ENCODE measurements at regions not wholly inside any gene's neighbourhood (a gene's known extent, or its start where the extent isn't known, plus 50 kb on each side); places are given as distances from the start of the nearest gene placed in this dataset.

DNA sequence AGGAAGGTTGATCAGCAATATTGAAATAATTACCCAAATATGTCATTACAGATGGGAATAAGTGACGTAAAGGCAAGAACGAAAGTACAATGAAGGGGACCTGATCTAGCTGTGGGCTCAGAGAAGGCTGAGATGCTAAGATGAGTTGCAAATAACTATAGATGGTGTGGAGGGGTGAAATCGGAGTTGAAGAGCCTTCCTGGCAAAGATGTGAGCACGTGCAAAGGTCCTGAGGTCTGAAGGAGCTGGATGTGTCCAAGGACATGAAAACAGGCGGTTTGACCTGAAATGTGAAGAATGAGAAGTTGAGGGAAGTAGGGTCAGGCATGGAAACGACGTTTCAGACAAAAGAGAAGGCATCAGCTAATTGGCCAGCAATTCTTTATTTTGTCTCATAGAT, 61.6 kb upstream of the SLC45A1 start:
- DNase-seq: no peak
- ChIA-PET POLR2A (ENCODE audit: unreplicated experiment) (interaction anchor here (0.6 kb wide), 1 partner anchor 45 kb away, joined by 22 read pairs; no protein-coding TSS in a partner anchor), CTCF (no interaction called here)
- Histone ChIP-seq H3K4me2 (no peak overlapping the region), H2AFZ (no peak overlapping the region), H3K27me3 (ENCODE audit: insufficient read depth, low read depth) (no peaks in the 10 kb centered on the region), H3K36me3 (ENCODE audit: low read depth) (no peaks in the 10 kb centered on the region), H3K79me2 (ENCODE audit: low read depth) (no peaks in the 10 kb centered on the region), H4K20me1 (ENCODE audit: insufficient read depth) (no peaks in the 10 kb centered on the region), H3K4me3 (no peak overlapping the region), H3F3A (ENCODE audit: insufficient read depth, low read depth) (peaks cover 41% of the 10 kb centered on the region), H3K27ac (peak overlapping the region; percentile 100; the same call in 1 of the 2 replicates), H3K9me2 (ENCODE audit: insufficient read depth) (no peaks in the 10 kb centered on the region), H3K9me3 (ENCODE audit: insufficient read depth, low read depth) (no peaks in the 10 kb centered on the region), H3K4me1 (replicated peaks; ENCODE audit: insufficient read depth) (peaks cover 43% of the 10 kb centered on the region)
- intact Hi-C loops (cut with micrococcal nuclease; ENCODE audit: unreplicated experiment): loop anchor here (5.0 kb wide), 1 partner anchor 179 kb away; no protein-coding TSS in a partner anchor
- TF ChIP-seq EZH2 (IDR thresholded peaks at IDR 0.05; ENCODE audit: low read depth): no peak
- TF ChIP-seq, protein P1, sequence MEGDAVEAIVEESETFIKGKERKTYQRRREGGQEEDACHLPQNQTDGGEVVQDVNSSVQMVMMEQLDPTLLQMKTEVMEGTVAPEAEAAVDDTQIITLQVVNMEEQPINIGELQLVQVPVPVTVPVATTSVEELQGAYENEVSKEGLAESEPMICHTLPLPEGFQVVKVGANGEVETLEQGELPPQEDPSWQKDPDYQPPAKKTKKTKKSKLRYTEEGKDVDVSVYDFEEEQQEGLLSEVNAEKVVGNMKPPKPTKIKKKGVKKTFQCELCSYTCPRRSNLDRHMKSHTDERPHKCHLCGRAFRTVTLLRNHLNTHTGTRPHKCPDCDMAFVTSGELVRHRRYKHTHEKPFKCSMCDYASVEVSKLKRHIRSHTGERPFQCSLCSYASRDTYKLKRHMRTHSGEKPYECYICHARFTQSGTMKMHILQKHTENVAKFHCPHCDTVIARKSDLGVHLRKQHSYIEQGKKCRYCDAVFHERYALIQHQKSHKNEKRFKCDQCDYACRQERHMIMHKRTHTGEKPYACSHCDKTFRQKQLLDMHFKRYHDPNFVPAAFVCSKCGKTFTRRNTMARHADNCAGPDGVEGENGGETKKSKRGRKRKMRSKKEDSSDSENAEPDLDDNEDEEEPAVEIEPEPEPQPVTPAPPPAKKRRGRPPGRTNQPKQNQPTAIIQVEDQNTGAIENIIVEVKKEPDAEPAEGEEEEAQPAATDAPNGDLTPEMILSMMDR (conservative IDR thresholded peaks at IDR 0.05): no peak
- BruUV-seq (replicated peaks): no TSS peak

DNA sequence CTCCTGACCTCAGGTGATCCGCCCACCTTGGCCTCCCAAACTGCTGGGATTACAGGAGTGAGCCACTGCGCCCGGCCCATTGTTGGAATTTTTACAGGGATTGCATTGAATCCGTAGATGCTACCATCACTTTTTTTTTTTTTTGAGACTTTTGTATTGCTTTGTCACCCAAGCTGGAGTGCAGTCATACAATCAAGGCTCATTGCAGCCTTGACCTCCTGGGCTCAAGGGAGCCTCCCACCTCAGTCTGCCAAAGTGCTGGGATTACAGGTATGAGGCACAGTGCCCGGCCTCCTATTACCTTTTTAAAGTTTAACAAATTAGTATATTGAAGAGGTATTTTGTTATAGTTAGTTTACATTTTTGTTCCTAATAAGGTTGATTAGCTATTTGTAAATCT, 62.2 kb upstream of the SLC45A1 start:
- Histone ChIP-seq H3K4me3 (no peak overlapping the region), H3K27me3 (ENCODE audit: insufficient read depth, low read depth) (no peaks in the 10 kb centered on the region), H3K27ac (no peak overlapping the region), H3K79me2 (ENCODE audit: low read depth) (no peaks in the 10 kb centered on the region), H4K20me1 (ENCODE audit: insufficient read depth) (no peaks in the 10 kb centered on the region), H3K9me3 (ENCODE audit: insufficient read depth, low read depth) (no peaks in the 10 kb centered on the region), H3K9me2 (ENCODE audit: insufficient read depth) (no peaks in the 10 kb centered on the region), H3K36me3 (ENCODE audit: low read depth) (no peaks in the 10 kb centered on the region), H3F3A (ENCODE audit: insufficient read depth, low read depth) (peaks cover 35% of the 10 kb centered on the region), H3K4me2 (no peak overlapping the region), H2AFZ (no peak overlapping the region), H3K4me1 (replicated peaks; ENCODE audit: insufficient read depth) (peaks cover 42% of the 10 kb centered on the region)
- TF ChIP-seq, protein P1 (conservative IDR thresholded peaks at IDR 0.05): no peak
- no peak for TF ChIP-seq EZH2 (IDR thresholded peaks at IDR 0.05; ENCODE audit: low read depth)
- no peak for DNase-seq
- BruUV-seq (replicated peaks): no TSS peak
- CTCF ChIA-PET: no interaction called here
- intact Hi-C loops (cut with micrococcal nuclease; ENCODE audit: unreplicated experiment): loop anchor here (5.0 kb wide), 1 partner anchor 178 kb away; no protein-coding TSS in a partner anchor
- POLR2A ChIA-PET (ENCODE audit: unreplicated experiment): interaction anchor here (0.6 kb wide), 1 partner anchor 44 kb away, joined by 22 read pairs; no protein-coding TSS in a partner anchor

DNA sequence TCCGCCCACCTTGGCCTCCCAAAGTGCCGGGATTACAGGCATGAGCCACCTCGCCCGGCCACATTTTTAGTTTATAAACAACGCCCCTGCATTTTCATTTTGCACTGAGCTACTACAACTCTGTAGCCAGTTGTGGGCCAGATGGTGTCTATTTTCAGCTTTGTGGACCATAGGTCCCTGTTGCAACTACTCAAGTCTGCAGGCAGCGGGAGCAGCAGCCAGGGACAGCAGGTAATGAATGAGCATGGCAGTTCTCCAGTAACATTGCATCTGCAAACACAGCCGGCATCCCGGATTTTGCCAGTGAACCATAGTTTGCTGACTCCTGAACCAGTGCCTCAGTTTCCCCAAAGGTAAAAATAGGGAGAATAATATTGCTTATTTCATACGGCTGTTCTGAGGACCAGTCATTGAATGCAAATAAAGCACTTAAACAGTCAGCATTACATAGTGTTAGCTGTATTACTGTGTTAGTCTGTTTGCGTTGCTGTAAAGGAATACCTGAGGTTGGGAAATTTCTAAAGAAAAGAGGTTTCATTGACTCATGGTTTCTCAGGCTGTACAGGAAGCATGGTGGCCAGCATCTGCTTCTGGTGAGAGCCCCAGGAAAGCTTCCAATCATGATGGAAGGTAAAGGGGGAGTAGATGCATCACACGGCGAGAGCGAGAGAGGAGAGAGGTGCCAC, 65.5 kb upstream of the SLC45A1 start:
- no peaks in the 10 kb centered on the region for H3K9me3 ChIP-seq (ENCODE audit: insufficient read depth, low read depth)
- H3K27ac ChIP-seq: no peak overlapping the region
- no TSS peak for BruUV-seq (replicated peaks)
- peaks cover 6% of the 10 kb centered on the region for H3F3A ChIP-seq (ENCODE audit: insufficient read depth, low read depth)
- H3K4me1 ChIP-seq (replicated peaks; ENCODE audit: insufficient read depth): peaks cover 11% of the 10 kb centered on the region
- TF ChIP-seq, protein P1 (conservative IDR thresholded peaks at IDR 0.05): no peak
- DNase-seq: no peak
- H4K20me1 ChIP-seq (ENCODE audit: insufficient read depth): no peaks in the 10 kb centered on the region
- ChIA-PET POLR2A (ENCODE audit: unreplicated experiment) (no interaction called here), CTCF (no interaction called here)
- intact Hi-C loops (cut with micrococcal nuclease; ENCODE audit: unreplicated experiment): no loop called here
- H3K79me2 ChIP-seq (ENCODE audit: low read depth): no peaks in the 10 kb centered on the region
- H3K36me3 ChIP-seq (ENCODE audit: low read depth): no peaks in the 10 kb centered on the region
- no peak overlapping the region for H2AFZ ChIP-seq
- H3K4me2 ChIP-seq: no peak overlapping the region
- no peaks in the 10 kb centered on the region for H3K9me2 ChIP-seq (ENCODE audit: insufficient read depth)
- H3K4me3 ChIP-seq: no peak overlapping the region
- no peaks in the 10 kb centered on the region for H3K27me3 ChIP-seq (ENCODE audit: insufficient read depth, low read depth)

Measured in PC-9 (cell line).